GM12873 (cell line): ENCODE measurements at regions not wholly inside any gene's neighbourhood (a gene's known extent, or its start where the extent isn't known, plus 50 kb on each side); places are given as distances from the start of the nearest gene placed in this dataset.

ENCODE experiments used
- TF ChIP-seq, protein P1 (sequence below): IDR thresholded peaks from 2 replicates; pipeline ENCODE4 v1.5.1; 2012; ENCODE audit warnings: low read depth, mild to moderate bottlenecking, moderate library complexity, low read length, control low read depth; ENCODE audit not compliant: insufficient read depth; ENCODE audit errors: missing control alignments

DNA sequence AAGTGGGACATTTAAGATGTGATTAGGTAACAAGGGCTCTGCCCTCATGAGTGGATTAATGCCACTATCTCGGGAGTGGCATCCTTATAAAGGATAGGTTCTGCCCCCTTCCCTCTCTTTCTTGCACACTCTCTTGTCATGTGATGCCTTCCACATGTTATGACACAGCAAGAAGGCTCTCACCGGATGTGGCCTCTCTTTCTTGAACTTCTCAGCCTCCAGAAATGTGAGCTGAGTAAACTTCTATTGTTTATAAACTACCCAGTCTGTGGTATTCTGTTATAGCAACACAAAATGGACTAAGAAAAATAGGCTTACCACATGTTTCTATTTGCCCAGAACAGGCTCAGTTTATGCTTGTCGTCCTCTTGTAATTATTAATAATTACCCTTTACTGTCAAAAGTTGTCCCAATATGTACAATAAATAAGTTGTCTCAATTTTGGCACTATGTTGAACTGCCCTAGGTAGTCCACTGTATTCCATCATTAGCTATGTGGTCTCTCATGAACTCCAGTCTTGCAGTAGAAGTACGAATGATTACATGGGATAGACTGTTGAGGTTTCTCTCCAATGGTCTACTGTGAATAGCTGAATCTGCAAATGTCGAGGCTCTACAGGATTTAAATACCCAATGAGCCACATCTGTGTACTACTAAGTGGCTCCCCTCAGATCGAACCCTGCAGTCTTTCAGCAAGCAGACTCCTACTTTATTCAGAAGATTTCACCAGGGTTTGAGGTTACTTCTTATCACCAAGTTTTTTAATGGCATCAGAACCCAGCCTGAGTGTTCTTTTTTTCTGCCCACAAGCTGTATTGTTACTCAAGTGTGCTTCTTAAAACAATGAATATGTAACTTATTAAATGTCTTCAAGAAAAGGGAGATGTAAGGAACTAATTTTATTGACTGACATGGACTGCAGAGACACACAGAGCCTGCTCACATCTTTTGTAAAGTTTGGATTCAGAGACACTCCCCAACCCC, 102.0 kb upstream of the LEF1 start:
- TF ChIP-seq, protein P1, sequence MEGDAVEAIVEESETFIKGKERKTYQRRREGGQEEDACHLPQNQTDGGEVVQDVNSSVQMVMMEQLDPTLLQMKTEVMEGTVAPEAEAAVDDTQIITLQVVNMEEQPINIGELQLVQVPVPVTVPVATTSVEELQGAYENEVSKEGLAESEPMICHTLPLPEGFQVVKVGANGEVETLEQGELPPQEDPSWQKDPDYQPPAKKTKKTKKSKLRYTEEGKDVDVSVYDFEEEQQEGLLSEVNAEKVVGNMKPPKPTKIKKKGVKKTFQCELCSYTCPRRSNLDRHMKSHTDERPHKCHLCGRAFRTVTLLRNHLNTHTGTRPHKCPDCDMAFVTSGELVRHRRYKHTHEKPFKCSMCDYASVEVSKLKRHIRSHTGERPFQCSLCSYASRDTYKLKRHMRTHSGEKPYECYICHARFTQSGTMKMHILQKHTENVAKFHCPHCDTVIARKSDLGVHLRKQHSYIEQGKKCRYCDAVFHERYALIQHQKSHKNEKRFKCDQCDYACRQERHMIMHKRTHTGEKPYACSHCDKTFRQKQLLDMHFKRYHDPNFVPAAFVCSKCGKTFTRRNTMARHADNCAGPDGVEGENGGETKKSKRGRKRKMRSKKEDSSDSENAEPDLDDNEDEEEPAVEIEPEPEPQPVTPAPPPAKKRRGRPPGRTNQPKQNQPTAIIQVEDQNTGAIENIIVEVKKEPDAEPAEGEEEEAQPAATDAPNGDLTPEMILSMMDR = no peak

DNA sequence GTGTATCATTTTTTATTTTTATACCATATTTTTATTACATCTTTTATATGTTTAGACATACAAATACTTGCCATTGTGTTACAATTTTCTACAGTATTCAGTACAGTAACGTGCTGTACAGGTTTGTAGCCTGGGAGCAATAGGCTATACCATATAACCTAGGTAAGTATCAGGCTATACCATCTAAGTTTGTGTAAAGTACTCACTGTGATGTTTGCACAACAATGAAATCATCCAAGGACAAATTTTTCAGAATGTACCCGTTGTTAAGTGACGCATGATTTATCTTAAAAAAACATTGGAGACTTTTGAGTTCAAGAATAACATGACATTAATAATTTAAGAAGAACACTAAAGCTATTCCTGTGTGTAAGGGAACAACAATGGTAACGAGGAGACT, 96.0 kb upstream of the LEF1 start:
- TF ChIP-seq, protein P1 = no peak

DNA sequence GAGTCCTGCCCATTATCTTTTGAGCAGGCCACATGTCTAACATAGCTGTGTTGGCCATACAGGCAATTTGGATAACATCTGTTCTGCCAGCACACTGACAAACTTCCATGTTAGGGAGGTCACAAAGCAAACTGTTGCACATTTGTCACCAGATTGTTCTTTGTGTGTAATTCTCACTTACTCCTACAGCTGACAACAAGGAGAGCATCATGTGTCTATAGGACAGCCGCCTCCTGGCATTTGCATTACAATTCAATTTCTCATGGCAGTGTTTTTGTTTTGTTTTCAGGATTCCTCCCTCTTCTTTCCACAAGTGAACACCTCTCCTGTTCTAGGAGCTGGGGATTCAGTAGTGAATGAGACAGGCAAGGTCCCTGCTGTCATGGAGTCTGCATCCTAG, 94.3 kb upstream of the LEF1 start:
- TF ChIP-seq, protein P1 = no peak

DNA sequence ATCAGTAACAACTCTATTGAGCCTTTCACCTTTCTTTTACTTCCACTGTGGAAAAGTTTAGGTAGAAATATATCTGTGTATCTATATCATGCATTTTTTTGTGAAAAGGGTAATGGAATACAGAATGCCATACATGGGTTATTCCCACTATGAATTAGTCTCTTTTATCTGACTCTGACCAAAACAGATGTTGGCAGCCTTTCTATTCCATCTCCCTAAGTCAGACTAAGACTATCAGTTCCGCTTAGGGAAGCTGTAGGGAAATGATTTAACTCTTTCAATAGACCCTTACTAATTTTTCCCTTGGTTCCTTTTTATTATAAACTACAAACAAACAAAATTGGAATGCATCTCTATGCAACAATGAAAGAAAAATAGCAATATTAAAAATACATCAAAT, 92.3 kb upstream of the LEF1 start:
- TF ChIP-seq, protein P1 = no peak

DNA sequence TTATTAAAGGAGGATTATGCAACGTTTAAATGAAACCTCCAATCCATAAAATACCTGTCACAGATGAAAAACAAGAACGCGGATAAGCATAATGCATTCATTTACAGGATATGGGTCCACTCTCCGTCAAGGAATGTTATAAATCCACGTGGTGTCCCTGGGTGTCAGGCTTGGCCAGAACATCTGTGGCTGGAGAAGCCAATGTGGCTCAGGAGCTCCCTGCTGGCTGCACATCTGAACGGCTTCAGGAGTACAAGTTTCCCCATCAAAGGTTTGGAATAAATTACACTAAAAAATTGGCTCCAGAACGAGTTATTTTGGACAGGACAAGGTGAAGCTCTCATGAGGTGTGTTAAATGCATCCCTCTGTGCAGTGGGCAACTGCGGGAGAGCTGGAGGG, 87.8 kb upstream of the LEF1 start:
- TF ChIP-seq, protein P1 = no peak

DNA sequence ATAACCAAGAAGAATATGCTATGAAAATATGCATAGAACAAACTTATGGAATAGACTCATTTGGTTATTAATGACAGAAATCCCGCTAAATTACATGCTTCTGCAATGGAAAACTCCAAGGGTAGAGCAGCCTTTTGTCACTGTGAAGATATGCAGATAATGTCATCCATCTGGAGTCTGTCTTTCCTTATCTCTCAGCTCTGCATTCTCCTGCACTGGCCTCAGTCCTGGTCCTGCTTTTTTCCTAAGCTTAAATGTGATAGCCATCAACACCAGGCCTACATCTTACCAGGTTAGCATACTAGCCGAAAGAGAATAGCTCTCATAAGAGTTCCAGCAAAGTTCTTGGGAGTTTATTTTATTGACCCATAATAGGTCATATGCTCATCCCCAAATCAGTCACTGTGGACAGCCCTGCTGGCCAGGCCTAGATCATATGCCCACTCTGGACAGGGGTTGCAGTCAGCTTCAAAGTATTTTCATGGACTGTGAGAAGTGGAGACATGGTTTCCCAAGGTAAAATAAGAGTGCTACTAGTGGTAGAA, 86.5 kb upstream of the LEF1 start:
- TF ChIP-seq, protein P1 = no peak

DNA sequence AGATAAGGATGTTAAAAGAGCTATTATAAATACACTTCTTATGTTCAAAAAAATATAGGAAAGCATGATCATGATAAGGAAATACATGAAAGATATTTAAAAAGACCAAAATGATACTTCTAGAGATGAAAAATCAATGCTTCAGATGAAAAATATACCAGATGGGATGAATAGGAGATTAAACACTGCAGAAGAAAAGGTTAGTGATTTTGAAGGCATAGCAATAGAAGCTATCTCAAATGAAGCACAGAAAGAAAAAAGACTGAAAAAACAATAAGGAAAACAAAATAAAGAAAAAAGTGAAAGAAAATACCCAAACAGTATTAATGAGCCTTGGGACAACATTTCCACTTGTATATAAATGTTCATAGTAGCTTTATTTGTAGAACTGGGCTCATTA, 80.7 kb upstream of the LEF1 start:
- TF ChIP-seq, protein P1 = no peak
